ENCODE measurements at regions not wholly inside any gene's neighbourhood (a gene's known extent, or its start where the extent isn't known, plus 50 kb on each side); places are given as distances from the start of the nearest gene placed in this dataset.

DNA sequence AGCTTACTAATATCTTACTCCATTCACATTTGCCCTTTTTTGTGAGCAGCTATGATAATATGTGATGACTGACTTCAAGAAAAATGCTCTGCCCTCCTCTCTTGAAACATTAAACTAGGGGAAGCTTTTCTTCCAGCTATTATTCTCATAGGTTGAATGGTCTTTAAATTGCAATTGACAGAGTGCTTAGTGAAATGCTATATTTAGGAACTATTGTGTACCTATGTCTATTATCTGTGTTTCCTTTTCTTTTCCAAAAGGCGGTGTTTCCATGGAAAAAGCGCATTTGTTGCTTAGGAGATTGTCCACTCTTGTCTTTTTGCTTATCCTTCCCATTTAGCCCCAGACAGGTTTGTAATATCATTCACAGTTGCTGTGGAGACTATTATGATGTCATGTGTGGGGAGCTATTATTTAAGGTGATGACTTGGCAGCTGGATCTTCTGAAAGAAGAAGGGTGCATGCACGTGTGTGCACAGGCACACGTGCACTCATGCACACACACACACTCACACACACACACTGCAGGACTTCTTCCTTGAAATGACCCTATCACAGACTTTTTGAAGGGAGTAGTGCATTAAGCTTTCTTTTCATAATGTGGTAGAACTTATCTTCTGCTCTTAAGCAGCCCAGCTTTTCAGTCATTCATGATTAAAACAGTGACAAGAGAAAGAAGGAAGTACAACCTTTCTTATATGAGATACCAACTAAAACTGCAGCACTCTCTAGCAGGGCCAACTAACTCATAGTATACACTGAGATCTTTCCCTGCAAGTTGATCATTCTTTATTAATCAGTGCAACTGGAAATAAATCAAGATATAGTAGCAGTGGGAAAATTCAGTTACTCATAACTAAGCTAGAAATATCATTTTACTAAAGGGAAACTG lies 340.8 kb upstream of the MTNR1B start:
- DNase-seq = peak; percentile 75

GRCh38 chr11:92632495-92632894 lies 337.0 kb upstream of the MTNR1B start:
- DNase-seq = no peak

- DNase-seq = no peak
Observed at GRCh38 chr11:92633820-92634219, 335.6 kb upstream of the MTNR1B start.

DNA sequence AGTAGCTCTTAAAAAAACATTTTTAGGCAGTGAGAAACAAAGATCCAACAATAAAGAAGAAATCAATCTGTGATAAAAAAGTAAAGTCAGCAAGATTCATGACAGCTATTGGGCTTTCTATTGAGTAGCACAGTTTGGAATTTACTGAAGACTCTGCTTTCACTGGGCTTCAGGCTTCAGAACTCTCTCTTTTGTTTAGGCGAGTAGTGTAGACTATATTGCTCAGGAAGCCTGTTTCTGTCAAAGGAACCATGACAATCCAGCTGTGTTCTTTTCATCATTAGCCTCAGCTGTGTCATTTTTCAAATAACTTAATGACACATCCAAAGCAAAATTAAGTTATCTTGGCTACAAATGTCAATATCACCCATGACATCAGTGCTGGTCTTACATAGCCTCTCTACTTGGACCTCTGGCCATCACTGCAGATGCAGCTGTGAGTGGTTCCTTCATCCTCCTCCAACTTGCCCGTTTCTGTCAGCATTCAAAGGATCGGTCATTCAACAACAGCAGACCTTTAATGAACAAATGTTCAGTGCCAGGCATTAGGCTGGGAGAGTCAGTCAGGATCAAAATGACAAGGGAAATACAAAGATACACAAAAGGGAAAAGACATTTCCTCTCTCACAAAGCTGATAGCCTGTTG lies 332.8 kb upstream of the MTNR1B start:
- DNase-seq = no peak

- no peak for DNase-seq
Observed at GRCh38 chr11:92638678-92639077, 330.8 kb upstream of the MTNR1B start.

GRCh38 chr11:92642177-92642931 lies 327.1 kb upstream of the MTNR1B start:
- no peak for DNase-seq

DNA sequence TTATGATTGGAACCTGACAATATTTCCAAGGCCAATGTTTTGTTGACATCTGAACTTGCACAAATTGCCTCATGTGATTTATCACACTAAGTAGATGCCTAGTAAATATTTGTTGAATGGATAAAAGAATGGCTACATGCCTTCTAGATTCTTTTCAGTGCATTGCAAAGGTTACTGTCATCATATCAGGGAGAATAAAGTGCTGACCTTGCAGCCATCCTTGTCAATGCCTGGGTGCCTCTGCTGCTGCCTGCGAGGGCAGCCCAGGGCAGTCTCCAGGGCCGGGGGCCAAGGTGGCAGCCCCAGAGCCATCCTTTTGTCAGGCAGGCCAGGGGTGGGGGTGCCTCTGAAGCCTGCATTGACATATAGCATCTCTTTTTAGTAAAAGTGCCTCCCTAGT lies 325.6 kb upstream of the MTNR1B start:
- no peak for DNase-seq

DNA sequence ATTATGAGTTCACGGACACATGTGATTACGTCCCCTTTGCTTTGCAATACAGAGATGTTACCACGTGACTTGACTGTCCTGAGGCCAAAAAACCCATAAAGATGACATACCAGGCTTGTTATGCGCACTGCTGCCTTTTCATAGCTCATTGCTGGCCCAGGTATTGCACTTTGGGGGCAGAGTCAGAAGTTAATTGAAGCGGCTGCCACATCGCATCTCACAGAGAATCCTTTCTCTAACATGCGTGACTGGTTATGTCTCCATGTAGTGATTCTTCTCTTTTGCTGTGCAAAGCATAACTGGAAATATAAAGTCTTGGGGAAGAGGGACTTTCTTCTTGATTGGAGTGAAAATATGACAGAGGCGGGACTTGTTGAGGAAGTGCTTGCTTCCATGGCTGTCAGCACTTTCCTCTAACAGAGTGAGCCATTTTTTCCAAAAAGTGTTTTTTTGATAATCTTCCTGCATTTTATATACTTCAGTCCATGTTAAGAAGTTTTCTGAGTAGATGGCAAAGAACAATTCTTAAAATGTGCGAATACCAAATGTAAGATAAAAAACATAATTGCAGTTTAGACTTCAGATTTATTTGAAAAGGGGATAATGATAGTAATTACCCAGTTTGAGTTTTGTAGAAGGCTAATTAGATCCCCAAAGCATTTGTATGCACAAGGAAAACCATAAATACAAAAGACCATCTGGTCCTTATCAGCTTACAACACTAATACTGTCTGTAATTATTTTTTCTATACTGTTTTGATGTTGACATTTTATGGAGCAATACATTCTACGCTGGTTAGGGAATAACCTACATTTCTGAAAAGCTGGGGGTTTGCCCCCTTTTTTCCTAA lies 324.6 kb upstream of the MTNR1B start:
- peak; percentile 68 for DNase-seq

- DNase-seq = no peak
Observed at GRCh38 chr11:92651159-92651558, 318.3 kb upstream of the MTNR1B start.

DNA sequence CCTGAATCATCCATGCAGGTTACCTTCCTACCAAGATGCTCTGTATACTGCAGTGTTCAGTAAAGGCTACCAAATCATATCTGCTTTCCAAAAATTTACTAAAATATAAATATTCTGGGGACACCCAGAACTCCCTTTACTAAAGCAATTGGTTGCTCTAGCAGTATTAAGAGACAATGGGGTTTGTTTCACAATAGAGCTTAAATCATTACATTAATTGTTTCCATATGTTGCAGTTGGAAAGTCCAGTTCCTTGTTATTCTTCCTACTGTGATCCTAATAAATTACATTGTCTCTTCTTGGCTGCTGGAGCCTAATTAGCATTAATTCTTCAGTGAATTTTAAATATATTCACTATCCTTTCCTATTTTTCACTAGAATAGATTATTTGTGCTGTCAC lies 316.0 kb upstream of the MTNR1B start:
- DNase-seq = no peak

- no peak for DNase-seq
Observed at GRCh38 chr11:92656783-92657182, 312.7 kb upstream of the MTNR1B start.

DNA sequence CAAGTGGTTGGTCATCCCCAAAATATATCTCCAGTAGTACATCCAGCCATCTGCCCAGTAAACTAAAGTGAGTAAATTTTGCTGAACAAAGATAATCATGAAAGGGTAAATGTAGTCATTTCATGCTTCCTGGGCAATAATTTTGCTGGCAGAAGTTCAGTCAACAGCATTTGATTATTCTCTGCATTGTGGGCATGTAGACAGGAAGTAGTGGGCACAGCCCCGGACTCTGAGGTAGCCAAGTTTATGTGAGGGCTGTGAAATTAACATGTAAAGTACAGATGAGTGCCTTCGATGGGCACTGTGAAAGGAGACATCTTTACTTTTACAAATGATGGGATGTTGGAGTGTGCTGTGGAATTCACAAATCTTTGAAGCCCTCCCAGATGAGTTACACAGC lies 312.2 kb upstream of the MTNR1B start:
- no peak for DNase-seq

DNA sequence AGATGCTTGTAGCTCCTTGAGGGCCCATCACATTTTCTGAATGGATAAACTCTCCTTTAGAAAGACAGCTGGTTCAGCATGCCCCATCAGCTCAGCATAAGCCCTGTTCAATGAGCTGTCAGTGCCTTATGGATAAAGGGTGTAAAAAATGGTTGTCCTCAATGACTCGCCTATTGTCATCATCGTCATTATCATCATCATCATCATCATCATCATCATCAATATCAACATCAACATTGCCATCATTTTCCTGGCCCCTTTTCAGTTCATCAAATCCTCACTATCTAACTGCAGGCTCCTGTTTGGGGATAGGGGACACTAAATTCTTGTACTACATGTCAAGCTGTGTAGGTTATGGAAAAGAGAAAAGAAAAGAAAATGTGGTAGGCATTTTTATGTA lies 310.7 kb upstream of the MTNR1B start:
- DNase-seq = no peak

- no peak for DNase-seq
Observed at GRCh38 chr11:92659793-92660192, 309.7 kb upstream of the MTNR1B start.

DNA sequence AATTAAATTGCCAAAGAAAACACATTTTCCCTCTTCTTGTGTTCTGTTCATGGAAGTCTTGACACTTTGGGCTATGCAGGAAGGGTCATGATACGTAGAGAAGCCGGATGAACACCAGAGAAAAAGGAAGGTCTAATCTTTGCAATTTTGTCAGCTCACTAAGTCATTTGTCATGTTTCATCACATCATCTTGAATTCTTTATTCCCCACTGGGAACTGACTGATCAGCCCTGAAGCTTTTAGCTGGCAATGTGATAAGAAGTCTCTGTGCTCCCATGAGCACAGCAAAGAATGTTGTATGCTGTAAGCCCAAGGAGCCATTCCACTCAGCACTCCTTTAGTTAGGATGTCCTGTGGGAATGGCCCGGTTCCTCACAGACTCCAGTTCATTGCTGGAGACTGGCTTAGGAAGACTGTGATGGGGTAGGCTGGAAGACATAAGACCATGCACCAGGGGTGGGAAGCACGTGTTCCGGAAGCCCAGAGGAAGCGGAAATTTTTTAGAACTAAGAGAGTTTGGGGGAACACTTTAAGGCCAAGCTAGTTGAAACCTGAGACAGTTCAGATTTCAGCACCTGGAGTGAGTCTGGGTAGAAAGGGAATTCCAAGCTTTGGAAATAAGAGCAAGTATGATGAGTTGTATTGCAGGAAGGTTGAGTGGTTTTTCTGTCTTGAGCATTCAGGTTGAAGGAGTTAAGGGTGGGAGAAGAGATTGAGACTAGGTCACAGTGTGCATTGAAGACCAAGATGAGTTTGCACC lies 306.7 kb upstream of the MTNR1B start:
- no peak for DNase-seq

GRCh38 chr11:92663539-92663938 lies 305.9 kb upstream of the MTNR1B start:
- no peak for DNase-seq

DNA sequence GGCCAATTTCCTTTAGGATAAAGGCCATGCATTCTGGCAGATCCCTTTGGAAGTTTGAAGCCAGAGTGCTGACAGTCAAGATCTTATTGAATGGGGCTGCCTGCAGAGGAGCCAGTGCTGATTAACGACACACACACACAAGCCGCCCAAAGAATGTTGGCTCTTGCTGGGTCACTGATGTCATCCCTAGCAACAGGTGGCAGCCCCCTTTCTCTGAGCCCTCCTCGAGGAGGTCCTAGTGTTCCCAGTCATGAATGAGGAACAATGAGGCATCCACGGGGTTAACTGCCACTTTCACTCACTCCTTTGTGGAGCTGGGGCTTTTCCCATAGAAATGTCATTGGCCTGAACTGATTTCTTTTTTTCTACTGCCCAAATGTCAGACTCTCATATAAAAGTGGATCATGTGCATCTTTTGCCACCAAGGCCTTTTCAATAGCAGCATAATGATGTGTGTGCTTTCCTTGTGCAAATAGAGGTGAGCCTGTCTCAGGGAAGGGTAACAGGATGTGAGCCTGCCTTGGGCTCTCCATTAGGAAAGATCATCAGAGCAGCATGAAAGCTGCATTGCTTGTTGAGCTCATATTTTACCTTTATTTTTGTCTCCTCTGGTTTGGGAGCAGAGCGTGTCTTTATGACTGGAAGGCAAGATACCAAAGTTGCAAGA lies 301.8 kb upstream of the MTNR1B start:
- peak; percentile 39 for DNase-seq

DNA sequence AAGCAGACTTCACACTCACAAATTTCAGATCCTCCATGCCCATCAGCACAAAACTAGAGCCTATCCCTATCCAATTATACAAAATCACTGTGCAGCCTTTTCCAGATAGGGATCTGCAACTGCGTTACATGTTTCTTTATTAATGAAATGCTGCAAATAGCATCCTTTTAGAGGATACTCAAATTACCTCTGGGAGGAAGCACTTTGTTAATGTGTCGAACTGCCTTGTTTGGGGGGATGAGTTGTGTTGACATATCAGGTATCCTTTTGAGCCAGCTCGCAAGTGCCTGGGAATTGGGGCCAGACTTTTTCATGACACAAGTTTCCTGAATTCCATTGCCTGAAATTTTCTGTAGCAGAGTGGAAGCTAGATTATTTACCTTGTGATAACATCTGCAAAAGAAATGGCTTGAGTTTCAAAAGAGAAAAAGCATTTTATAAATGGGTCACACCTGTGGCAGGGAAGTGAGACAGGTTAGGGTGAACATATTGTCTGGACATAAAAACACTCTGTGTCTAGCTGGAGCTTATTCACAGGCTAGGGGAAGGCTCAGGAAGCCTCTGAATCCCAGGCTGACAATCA lies 299.1 kb upstream of the MTNR1B start:
- peak; percentile 19 for DNase-seq

DNA sequence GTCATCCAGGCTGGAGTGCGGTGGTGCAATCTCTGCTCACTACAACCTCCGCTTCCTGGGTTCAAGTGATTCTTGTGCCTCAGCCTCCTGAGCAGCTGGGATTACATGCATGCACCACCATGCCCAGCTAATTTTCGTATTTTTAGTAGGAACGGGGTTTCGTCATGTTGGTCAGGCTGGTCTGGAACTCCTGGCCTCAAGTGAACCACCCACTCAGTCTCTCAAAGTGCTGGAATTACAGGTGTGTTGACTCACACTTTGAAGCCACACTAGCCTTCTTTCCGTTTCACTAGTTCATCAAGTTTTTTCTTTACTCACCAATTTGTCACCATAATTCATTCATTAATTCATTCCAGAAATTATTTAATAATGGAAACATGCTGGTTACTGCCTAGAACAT lies 298.4 kb upstream of the MTNR1B start:
- no peak for DNase-seq

GRCh38 chr11:92675303-92675702 lies 294.1 kb upstream of the MTNR1B start:
- no peak for DNase-seq

GRCh38 chr11:92675810-92676209 lies 293.6 kb upstream of the MTNR1B start:
- no peak for DNase-seq

Data from NCI-H146 (cell line).